Fibroblast of peridontal ligament (primary cell): ENCODE measurements at regions not wholly inside any gene's neighbourhood (a gene's known extent, or its start where the extent isn't known, plus 50 kb on each side); places are given as distances from the start of the nearest gene placed in this dataset.
"Not testable (repeated sequence)": the region's sequence is repeated elsewhere in the genome, so short reads cannot be mapped to it uniquely, and the experiment has no call there.

Source experiments
- DNase-seq: peaks from one replicate; pipeline ENCODE4 v3.0.0-alpha.2; 2010; ENCODE audit errors: extremely low read depth

DNA sequence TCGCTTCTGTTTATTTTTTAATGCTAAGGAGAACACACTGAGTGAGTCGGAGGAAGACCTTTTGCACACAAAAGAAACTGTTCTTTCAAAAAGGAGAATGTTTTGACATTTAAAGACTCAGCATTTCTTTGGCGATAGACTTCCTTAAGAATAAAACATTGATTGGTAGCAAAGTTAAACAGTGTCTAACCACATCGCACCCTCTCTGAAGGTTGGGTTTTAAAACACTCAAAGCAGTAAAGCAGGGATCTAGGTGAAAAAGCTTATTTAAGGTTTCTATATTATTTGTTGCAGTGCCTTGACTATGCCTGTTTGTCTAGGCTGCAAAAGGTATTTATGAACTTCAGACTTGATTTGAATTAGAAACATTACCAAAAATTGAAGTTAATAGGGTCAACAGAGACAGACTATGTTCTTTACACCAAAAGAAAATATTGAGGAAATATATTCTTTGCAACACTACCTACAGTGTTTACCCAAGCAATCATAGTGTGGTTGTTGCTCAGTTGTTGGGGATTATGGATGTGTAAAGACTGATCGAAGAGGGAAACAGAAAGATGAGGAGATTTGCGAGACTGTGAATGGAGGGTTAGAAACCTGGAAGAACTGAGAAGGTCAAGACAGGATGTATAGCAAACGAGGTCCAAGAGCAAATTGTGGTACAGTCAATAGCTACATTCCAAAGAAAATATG, 297.8 kb upstream of the SLC39A10 start:
- no peak for DNase-seq

DNA sequence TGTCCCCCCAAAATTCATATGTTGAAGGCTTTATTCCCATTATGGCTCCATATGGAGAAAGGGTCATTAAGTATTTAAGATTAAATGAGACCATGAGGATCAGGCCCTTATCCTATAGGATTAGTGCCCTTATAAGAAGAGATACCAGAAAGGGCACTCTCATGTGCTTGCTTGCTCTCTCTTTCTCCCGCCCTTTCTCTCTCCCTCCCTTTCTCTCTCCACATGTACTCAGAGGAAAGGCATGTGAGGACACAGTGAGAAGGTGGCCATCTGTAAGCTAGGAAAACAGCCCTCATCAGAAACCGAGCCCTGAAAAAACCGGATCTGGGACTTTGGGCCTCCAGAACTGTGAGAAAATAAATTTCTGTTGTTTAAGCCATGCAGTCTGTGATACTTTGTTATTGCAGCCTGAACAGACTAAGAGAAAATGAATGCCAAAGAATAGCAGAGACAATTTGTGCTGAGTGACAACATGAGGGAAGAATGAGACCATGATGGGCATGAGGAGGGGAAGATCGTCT, 300.0 kb upstream of the SLC39A10 start:
- DNase-seq, result no peak

DNA sequence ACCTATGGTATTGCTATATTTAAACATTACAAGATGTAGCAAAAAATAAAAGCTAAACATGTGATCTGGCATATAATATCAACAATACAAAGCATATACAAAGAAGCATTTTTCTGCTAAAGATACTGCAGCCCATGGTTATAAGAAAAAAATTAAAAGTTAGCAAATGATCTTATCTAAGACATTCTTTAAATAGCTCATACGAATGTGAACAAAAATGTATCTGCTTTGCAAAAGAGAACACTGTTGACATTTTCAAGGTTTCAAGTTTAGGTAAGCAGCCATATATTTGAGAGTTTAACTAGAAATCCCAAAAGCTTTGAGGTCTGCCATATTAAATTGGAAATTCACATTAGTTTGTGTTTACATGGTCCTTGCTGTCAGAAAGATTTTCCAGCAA, 301.0 kb upstream of the SLC39A10 start:
- no peak for DNase-seq

DNA sequence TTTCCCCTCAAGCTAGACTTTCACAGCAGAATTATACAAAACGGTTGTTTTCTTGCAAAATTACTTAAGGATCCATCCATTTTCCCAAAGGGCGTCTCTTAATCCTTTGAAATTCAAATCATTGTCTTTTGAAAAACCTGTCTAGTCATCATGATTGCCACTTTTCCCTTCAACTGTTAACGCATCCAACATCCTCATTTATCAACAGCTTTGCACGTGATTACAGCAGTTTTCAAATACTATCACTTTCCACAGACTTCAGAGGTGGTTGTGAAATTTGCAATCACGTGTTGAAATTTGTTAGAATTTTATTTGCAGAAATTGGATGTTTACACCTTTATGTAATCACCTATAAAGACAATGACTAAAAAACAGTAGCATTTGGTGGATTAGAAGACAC, 304.4 kb upstream of the SLC39A10 start:
- no peak for DNase-seq

DNA sequence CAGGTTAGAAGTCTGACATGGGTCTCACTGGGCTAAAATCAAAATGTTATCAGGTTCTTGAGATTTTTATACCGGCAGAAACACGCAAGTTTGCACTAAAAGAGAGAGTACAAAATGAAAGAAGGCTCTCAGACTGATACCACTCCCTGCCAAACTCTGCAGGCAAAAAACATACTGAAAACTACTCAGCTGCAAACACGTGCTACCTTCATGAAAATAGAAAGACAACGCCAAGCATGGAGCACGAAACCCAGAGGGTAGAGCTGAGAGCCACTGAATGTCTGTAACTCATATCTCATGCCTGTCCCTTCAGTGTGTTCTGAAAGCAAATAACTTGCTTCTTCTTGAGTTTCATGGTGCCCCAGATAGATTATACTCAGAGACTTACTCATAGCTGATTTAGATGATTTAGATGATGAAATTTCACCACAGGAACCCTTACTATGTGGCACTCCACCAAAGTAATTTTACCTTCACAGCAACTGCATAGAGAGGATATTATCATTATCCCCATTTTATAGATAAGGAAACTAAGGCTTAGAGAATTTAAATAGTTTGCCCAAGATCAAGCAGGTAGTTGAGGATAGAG, 313.0 kb upstream of the SLC39A10 start:
- peak; percentile 60 for DNase-seq

DNA sequence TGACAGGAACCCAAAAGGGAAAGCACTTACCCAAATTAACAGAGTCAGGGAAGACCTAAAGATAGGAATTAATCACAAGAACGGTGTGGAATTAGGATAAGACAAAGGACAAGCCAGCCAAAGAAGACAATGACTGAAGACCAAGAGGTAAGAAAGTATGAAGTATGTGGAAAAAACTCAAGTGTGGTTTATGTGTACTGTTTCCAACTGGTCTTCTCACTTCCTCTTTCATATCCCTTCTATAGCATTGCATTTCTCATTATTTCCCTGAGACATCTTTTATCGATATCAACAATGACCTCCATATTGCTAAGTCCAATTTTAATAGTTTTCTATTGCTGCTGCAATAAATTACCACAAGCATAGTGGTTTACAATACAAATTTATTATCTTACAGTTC, 313.5 kb upstream of the SLC39A10 start:
- no peak for DNase-seq

DNA sequence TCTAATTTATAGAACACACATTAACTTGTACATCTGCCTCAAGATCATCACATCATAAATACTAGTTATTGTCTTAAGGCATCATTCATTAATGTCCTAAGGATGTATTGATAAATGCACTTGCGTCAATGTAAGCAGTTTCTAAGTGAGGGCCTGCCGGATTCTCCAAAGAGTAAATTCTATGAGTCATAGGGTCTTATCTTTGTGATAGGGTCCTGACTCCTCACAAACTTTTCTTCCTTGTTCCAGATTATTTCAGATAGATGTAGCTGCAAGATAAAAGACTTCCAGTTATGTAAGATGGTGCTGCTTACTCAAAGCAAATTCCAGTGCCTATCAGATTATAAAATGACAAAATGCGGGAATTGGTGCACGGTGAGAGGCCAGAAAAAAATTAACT, 315.0 kb upstream of the SLC39A10 start:
- DNase-seq, result no peak

DNA sequence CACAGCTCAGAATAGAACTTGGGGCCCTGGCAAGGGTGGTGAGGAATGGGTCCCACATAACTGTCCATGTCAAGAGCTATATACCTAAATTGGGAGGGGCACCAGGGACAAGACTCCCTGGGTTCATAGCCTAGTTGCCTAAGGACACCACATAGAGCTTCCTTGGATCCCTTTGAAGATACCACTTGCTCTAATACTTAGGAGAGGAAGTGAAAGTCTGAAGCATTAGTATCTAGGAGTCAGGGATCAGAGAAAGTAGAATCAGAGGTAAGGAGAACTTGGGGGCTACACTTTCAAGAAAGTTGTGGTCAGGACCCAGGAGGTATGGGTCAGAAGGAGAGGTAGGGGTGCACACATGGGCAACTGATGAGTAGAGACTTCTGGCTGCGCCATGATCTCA, 318.2 kb upstream of the SLC39A10 start:
- DNase-seq, result no peak

DNA sequence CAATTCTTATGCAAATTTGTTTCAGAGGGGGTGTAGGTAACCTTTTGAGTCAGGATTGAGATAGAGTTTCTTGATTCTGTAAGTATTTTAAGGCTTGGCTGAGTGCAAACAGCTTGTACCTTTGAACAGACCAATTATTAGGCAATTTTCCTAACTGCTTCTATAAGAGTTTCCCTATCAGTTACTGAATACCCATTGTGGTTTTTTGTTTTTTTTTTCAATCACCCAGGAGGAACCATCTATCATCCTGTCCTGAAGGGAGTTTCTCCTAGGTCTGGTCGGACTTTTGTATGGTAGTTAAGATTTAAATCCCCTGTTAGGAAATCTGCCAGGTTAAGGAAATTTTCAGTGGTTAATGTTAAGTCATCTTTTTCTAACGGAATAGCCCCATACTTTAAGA, 319.4 kb upstream of the SLC39A10 start:
- no peak for DNase-seq

DNA sequence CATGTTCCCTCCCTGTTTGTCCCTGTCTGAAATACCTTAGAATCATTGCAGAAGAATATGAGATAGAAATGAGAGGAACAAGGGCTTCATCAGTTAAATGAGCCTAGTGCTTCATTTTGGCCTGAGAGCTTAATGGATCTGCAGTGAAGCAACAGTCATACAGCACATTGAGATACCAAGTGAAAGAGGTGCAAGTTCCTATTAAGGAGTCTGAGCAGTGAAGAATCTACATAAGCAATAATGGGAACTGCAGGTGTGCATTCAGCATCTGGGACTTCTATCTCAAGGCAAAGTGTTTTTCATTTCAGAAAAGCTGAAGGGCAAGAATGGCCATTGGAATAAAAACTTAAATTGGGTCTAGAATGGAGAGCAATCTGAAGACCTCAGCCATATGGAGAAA, 323.2 kb upstream of the SLC39A10 start:
- no peak for DNase-seq

DNA sequence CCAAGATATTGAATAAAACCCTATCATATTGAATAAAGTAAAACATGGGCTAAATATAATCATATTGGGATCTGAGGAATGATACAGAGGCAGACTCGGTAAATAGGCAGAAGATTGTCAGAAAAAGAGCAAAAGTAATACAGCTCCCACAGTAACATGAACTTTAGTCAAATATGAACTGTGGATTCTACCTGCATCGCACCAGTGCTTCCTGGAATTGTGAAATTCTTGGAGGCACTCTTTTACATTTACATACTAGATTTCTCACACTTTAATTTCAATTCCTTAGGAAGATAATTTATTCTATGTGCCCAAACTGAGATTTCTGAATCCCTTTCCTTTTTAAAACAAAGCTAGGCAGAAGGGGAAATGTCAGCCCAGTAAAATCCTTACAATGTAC, 325.1 kb upstream of the SLC39A10 start:
- DNase-seq, result no peak

DNA sequence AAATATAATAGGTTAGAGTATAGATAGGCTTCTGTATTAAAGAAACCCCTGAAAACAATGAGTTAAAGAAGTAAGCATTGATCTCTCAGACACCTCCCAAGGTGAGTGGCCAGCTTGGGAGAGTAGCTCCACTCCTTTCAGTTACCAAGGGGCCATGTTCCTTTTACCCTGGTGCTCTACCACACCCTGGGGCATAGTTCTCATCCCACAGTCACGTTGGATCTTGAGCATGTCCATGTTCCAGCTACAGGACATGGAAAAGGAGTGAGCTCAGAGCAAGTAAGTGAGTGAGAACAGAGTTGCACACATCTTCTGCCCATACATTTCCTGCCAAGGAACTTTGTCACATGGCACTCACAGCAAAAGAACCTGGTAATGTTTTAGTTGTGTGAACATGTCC, 325.9 kb upstream of the SLC39A10 start:
- no peak for DNase-seq

DNA sequence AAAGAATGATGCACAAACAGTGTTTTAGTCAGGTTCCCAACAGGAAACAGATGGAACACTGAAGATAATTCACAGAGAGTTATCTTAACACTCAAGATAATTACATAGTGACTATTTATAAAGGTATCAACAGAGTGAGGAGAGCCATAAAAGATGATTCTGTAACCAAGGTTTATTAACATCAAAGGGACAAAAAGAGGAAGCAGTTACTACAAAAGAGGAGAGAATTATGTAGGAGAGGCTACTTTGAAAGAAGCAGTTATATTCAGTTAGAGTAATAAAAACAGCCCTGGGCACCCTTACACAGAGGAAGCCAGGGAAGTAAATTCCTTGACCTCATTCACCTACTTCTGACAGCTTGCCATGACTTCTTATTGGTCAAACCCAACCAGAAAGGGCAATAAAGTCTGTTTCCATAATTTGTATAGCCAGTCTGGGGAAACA, 326.5 kb upstream of the SLC39A10 start:
- no peak for DNase-seq

DNA sequence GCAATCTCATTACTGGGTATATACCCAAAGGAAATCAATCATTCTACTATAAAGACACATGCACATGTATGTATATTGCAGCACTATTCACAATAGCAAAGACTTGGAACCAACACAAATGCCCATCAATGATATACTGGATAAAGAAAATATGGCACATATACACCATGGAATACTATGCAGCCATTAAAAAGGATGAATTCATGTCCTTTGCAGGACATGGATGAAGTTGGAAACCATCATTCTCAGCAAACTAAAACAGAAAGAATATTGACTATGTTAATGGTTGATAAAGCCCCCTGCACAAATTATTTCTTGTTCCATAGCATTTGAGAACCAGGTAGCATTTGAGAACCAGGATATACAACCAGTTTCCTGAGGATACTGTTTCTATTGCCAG, 327.2 kb upstream of the SLC39A10 start:
- DNase-seq, result not testable (repeated sequence)

DNA sequence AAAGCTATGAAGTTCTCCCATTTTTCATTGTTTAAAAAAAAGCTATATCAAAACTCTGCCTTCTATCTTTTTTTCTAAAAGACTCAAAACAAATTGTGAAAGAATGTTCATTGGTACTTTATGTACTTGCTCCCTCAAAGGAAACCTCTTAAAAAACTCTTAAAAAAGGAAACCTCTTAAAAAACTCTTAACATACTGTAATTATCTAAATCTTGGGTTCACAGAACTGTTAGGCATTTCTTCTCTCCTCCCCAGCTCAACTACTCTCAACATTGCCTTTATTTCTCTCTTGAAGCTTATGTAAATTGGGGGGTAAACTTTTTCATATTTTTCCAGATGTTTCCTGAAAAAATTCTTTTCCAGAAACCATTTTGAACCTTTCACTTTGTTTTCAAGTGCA, 330.5 kb upstream of the SLC39A10 start:
- no peak for DNase-seq

DNA sequence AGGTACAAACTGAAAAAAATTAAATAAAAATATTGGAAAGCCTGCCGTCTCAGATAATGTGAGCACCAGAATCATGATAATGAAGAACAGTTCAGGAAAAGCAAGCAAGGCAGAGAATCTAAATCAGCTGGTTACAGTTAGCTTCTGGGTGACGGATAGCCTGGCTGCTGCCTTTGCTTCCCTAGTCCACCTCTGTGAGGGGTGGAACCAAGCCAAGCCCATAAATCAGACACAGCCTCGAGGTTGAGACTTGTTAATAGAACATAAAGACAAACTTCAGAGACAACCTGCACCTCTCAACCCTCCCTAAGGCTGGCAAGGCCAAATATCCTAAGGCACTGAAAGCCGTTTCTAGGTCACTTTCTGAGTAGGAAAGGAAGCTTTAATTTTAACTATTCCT, 334.7 kb upstream of the SLC39A10 start:
- no peak for DNase-seq

DNA sequence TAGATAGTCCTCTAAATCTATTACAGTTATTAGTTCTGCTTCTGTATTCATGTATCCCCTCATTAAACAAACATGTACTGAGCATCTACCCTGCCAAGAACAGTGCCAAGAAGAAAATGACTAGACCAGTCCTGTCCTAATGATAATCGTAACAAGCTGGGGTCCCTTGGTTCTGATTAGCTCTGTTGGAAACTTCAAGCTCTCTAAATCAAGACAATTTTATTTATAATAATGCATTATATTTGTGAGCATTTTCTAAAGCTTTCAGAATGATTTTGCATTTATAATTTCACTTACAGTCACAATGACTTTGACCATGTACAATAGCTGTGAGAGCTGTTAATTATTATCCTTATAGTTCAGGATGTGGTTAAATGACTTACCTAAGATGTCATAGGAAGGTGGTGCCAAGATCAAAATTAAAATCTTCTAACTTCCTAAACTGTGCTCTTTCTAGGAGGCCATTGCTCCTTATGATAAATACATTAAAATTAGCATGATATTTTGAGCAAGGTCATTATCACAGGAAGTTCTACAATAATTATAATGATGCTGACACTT, 336.5 kb upstream of the SLC39A10 start:
- DNase-seq, result no peak

DNA sequence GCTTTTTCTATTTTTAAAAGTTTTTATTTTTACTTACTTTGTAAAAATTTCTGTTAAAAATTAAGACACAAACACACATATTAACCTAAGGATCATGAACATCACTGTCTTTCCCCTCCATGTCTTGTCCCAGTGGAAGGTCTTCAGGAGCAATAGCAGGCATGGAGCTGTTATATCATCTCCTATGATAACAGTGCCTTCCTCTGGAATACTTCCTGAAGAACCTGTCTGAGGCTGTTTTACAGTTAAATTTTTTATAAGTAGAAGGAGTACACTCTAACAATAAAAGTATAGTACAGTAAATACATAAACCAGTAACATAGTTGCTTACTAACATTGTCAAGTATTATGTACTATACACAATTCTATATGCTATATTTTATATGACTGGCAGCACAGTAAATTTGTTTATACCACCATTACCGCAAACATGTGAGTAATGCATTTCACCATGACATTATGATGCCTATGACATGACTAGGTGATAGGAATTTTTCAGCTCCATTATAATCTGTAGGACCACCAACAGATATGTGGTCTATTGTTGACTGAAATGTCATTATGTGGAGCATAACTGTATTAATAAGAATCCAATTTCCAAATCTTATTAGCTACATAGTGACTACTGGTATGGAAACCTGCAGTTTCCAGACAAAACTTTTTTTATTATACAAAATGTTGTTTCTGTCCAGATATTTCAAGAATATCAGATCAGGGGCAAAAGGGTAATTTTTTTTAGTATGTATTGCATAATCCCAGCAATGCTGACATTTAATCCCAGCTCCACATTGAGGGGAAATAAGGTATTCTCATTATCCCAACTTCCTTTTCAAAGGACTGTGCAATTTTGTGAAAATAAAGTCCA, 337.2 kb upstream of the SLC39A10 start:
- no peak for DNase-seq

DNA sequence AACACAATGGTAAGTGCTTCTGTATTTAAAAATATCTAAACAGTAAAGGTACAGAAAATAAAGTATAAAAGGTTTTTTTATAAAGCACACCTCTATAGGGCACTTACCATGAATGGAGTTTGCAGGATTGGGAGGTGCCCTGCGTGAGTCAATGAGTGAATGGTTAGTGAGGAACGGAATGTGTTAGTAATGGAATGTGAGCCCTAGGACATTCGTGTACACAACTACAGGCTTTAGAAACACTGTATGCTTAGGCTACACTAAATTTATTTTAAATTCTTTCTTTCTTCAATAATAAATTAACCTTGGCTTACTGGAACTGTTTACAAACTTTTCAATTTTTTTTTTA, 337.9 kb upstream of the SLC39A10 start:
- DNase-seq, result peak; percentile 29

DNA sequence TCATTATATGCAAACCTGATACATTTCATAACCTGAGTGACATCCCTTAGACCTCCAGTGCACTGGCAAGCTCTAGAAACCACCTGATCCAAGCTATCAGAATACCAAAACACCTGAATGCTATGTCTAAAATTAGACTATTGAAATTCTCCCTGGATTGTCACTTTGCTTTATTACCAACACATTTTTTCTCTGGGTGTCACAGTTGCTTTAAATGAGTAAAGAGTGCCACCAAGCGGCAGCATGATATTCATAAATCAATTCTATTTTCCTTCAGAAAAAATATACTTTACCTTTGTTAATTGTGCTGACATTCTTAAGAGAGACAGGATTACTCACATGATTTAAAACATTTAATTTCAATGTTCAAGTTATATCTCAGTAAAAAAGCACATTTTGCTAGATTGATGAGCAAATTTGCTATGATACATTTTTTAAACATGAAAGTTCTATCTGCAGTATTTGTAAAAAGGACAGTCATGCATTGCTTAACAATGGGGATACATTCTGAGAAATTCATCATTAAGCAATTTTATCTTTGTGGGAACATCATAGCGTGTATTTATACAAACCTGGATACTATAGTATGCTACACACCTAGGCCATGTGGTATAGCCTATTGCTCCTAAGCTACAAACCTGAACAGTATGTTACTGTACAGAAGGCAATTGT, 338.4 kb upstream of the SLC39A10 start:
- peak; percentile 56 for DNase-seq

DNA sequence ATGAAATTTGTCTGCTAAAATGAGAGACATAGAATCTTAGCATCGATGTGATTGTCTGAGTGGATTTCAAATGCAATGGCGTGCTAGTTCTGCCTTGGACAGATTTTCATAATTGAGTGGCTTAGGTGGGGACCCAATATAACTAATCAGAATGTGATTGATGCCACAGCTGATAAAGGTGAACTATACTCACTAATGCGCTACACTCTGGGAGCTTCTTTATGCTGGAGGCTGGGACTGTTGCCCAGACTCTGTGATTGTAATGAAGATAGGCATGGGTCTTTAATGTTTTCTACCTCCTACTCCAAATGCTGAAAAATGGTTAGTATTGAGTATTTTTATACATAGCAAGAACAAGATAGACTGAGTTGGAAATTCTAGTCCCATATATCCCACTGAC, 339.5 kb upstream of the SLC39A10 start:
- DNase-seq, result no peak

DNA sequence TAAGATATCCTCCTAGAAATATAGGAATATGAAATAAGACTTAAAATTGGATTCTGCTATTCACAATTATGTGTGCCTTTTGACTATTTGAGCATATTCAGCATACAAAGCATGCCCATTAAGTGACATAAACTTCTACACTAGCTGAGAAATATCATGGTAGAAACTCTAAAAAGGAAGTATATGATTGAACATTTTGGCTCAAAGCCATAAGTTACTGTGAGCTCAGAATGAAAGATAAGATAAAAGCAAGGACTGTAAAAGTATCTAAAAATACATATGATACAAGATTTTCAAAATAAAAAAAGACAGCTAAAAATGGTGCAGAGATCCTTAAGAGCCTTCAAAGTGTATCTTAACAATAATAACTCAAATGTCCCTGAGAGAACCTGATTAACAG, 340.5 kb upstream of the SLC39A10 start:
- no peak for DNase-seq
